ENCODE measurements at regions not wholly inside any gene's neighbourhood (a gene's known extent, or its start where the extent isn't known, plus 50 kb on each side); places are given as distances from the start of the nearest gene placed in this dataset.

DNA sequence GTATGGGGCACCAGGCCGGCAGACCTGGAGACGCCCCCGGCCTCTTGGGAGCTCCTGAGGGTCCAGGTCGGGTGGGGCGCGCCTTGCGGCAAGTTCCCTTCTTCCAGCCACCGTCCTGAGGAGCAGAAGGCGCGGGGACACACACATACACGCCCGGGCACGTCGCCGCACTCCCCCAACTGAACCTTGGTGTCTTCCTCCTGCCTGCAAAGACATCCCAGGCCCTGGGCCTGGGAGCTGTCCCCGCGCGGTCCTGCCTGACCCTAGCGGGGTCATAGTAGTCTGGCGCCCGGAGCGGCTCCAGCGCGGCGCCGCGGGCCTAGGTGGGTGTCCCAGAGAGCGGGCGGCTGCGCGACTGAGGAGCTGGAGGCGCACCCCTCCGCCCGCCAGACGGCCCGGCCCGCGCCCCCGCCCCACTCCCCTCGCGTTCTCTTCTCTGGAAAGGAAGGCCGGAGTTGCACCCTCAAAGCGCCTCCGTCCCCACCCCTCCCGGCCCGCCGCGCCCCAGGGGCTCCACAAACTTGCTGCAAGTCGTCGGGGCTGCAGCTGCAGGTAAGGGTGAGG, 185.9 kb upstream of the LINGO1 start:
- TF ChIP-seq, protein P1, sequence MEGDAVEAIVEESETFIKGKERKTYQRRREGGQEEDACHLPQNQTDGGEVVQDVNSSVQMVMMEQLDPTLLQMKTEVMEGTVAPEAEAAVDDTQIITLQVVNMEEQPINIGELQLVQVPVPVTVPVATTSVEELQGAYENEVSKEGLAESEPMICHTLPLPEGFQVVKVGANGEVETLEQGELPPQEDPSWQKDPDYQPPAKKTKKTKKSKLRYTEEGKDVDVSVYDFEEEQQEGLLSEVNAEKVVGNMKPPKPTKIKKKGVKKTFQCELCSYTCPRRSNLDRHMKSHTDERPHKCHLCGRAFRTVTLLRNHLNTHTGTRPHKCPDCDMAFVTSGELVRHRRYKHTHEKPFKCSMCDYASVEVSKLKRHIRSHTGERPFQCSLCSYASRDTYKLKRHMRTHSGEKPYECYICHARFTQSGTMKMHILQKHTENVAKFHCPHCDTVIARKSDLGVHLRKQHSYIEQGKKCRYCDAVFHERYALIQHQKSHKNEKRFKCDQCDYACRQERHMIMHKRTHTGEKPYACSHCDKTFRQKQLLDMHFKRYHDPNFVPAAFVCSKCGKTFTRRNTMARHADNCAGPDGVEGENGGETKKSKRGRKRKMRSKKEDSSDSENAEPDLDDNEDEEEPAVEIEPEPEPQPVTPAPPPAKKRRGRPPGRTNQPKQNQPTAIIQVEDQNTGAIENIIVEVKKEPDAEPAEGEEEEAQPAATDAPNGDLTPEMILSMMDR (IDR thresholded peaks at IDR 0.05; ENCODE audit: low read depth, low read length), result no peak
- no peak for TF ChIP-seq POLR2A (IDR thresholded peaks at IDR 0.05; ENCODE audit: extremely low read depth, insufficient read length)

Data from NB4 (cell line).